NB4 (cell line): ENCODE measurements at regions not wholly inside any gene's neighbourhood (a gene's known extent, or its start where the extent isn't known, plus 50 kb on each side); places are given as distances from the start of the nearest gene placed in this dataset.

ENCODE experiments used
- CTCF ChIP-seq: IDR thresholded peaks from one replicate; pipeline ENCODE4 v1.5.1; 2012; ENCODE audit warnings: low read depth, low read length
- MYC ChIP-seq: IDR thresholded peaks from 2 replicates; pipeline ENCODE4 v1.6.1; 2011; ENCODE audit warnings: low read depth, low read length
- POLR2A ChIP-seq: IDR thresholded peaks from 2 replicates; pipeline ENCODE4 v1.6.1; 2011; ENCODE audit warnings: mild to moderate bottlenecking; ENCODE audit not compliant: insufficient read length; ENCODE audit errors: extremely low read depth

GRCh38 chr20:63068711-63069367, 62.1 kb upstream of the BHLHE23 start:
- TF ChIP-seq CTCF, result no peak
- no peak for TF ChIP-seq MYC
- no peak for TF ChIP-seq POLR2A
